BLaER1 treated with 17β-estradiol and CSF1 and Interleukin-3, amounts not matched to agents 10 nM and 100 nM (cell line): ENCODE measurements at regions not wholly inside any gene's neighbourhood (a gene's known extent, or its start where the extent isn't known, plus 50 kb on each side); places are given as distances from the start of the nearest gene placed in this dataset.

Experiments
- H3K27ac ChIP-seq, 11 experiments: shearing (Covaris generic); formaldehyde crosslinking; 2 replicates each; pipeline ENCODE4 v1.8.1; 2022
- H3K27me3 ChIP-seq, 11 experiments: shearing (Covaris generic); formaldehyde crosslinking; 2 replicates each; pipeline ENCODE4 v1.8.1; 2022
- H3K36me3 ChIP-seq, 11 experiments: shearing (Covaris generic); formaldehyde crosslinking; 2 replicates each; pipeline ENCODE4 v1.8.1; 2022
- H3K4me1 ChIP-seq, 10 experiments: shearing (Covaris generic); formaldehyde crosslinking; 2 replicates each; pipeline ENCODE4 v1.8.1; 2022
- H3K4me2 ChIP-seq, 11 experiments: shearing (Covaris generic); formaldehyde crosslinking; 2 replicates each; pipeline ENCODE4 v1.8.1; 2022
- H3K4me3 ChIP-seq, 10 experiments: shearing (Covaris generic); formaldehyde crosslinking; 2 replicates each; pipeline ENCODE4 v1.8.1; 2022
- H3K9ac ChIP-seq, 11 experiments: shearing (Covaris generic); formaldehyde crosslinking; 2 replicates each; pipeline ENCODE4 v1.8.1; 2022
- H3K9me3 ChIP-seq, 11 experiments: shearing (Covaris generic); formaldehyde crosslinking; replicated peaks in 1 of 11; 2 replicates each; pipeline ENCODE4 v1.8.1; 2022
- H4K20me1 ChIP-seq, 11 experiments: shearing (Covaris generic); formaldehyde crosslinking; 2 replicates each; pipeline ENCODE4 v1.8.1; 2022
- Cebpa-rat ChIP-seq, 11 experiments: shearing (Covaris generic); IDR thresholded peaks; 2 replicates each; pipeline ENCODE4 v1.8.1; 2022

- Histone ChIP-seq H3K4me1 (peaks cover 48 to 78% (median 78%) of the 10 kb centered on the region in 10 experiments), H3K36me3 (peaks cover 0 to 14% (median 13%) of the 10 kb centered on the region in 11 experiments; a peak in 9 of 22 replicates), H3K4me3 (no peak overlapping the region), H3K27ac (peak overlapping the region in 7 of 11 experiments; percentile 16 to 79 (median 73); a peak in 13 of 22 replicates), H4K20me1 (peaks cover 4 to 60% (median 50%) of the 10 kb centered on the region in 11 experiments; a peak in 20 of 22 replicates), H3K4me2 (peak overlapping the region in 10 of 11 experiments; percentile 33 to 98 (median 89); a peak in 18 of 22 replicates), H3K9me3 (peaks cover 13 to 18% (median 14%) of the 10 kb centered on the region in 11 experiments), H3K27me3 (peaks cover 0 to 41% (median 0%) of the 10 kb centered on the region in 11 experiments; a peak in 4 of 22 replicates), H3K9ac (peak overlapping the region in 5 of 11 experiments; percentile 8 to 74 (median 66); a peak in 6 of 22 replicates)
- TF ChIP-seq Cebpa-rat (IDR thresholded peaks at IDR 0.05): no peak
Measured at GRCh38 chr4:3361406-3361805, 68.6 kb downstream of the RGS12 start.

- Histone ChIP-seq H3K4me2 (peak overlapping the region; percentile 33 to 98 (median 91); a peak in 20 of 22 replicates), H3K4me3 (no peak overlapping the region; a peak in 1 of 20 replicates), H3K4me1 (peaks cover 53 to 83% (median 83%) of the 10 kb centered on the region in 10 experiments), H4K20me1 (peaks cover 4 to 65% (median 55%) of the 10 kb centered on the region in 11 experiments; a peak in 20 of 22 replicates), H3K27ac (peak overlapping the region in 7 of 11 experiments; percentile 56 to 79 (median 73); a peak in 14 of 22 replicates), H3K9me3 (peaks cover 8 to 14% (median 10%) of the 10 kb centered on the region in 11 experiments), H3K9ac (peak overlapping the region in 4 of 11 experiments; percentile 66 to 74 (median 72); a peak in 6 of 22 replicates), H3K27me3 (peaks cover 0 to 46% (median 0%) of the 10 kb centered on the region in 11 experiments; a peak in 4 of 22 replicates), H3K36me3 (peaks cover 0 to 10% (median 8%) of the 10 kb centered on the region in 11 experiments; a peak in 7 of 22 replicates)
- TF ChIP-seq Cebpa-rat (IDR thresholded peaks at IDR 0.05): no peak
Measured at GRCh38 chr4:3361896-3362295, 69.1 kb downstream of the RGS12 start.

- TF ChIP-seq Cebpa-rat (IDR thresholded peaks at IDR 0.05): no peak
- peak overlapping the region in 3 of 10 experiments; percentile 19 to 30 (median 19); a peak in 5 of 20 replicates for H3K4me3 ChIP-seq
- H4K20me1 ChIP-seq: peaks cover 7 to 73% (median 62%) of the 10 kb centered on the region in 11 experiments; a peak in 20 of 22 replicates
Measured at GRCh38 chr4:3362431-3363287, 69.8 kb downstream of the RGS12 start.

GRCh38 chr4:3363411-3364141 lies 70.8 kb downstream of the RGS12 start:
- H3K27ac ChIP-seq: peak overlapping the region in 9 of 11 experiments; percentile 32 to 79 (median 71); a peak in 18 of 22 replicates
- H3K36me3 ChIP-seq: no peaks in the 10 kb centered on the region
- H3K4me1 ChIP-seq: peaks cover 64 to 94% (median 93%) of the 10 kb centered on the region in 10 experiments
- H3K27me3 ChIP-seq: peaks cover 0 to 59% (median 0%) of the 10 kb centered on the region in 11 experiments; a peak in 4 of 22 replicates
- H3K9ac ChIP-seq: peak overlapping the region; percentile 26 to 74 (median 62); a peak in 20 of 22 replicates
- H3K4me3 ChIP-seq: peak overlapping the region in 9 of 10 experiments; percentile 10 to 37 (median 19); a peak in 13 of 20 replicates
- no peaks in the 10 kb centered on the region for H3K9me3 ChIP-seq
- TF ChIP-seq Cebpa-rat (IDR thresholded peaks at IDR 0.05): no peak
- peak overlapping the region; percentile 82 to 98 (median 91) for H3K4me2 ChIP-seq
- peaks cover 8 to 82% (median 71%) of the 10 kb centered on the region in 11 experiments; a peak in 20 of 22 replicates for H4K20me1 ChIP-seq

More at GRCh38 chr4:3362431-3363287, 69.8 kb downstream of the RGS12 start:
- Histone ChIP-seq H3K27me3 (peaks cover 0 to 54% (median 0%) of the 10 kb centered on the region in 11 experiments; a peak in 4 of 22 replicates), H3K9me3 (peaks cover under 1 to 7% (median 2%) of the 10 kb centered on the region in 11 experiments; a peak in 21 of 22 replicates), H3K36me3 (peaks cover 0 to 2% (median under 1%) of the 10 kb centered on the region in 11 experiments; a peak in 4 of 22 replicates), H3K4me1 (peaks cover 60 to 91% (median 91%) of the 10 kb centered on the region in 10 experiments), H3K9ac (peak overlapping the region in 10 of 11 experiments; percentile 26 to 74 (median 64); a peak in 14 of 22 replicates), H3K4me2 (peak overlapping the region; percentile 82 to 98 (median 91)), H3K27ac (peak overlapping the region in 7 of 11 experiments; percentile 70 to 79 (median 73); a peak in 14 of 22 replicates)

GRCh38 chr4:3364199-3364598 lies 71.4 kb downstream of the RGS12 start:
- H3K9me3 ChIP-seq: no peaks in the 10 kb centered on the region
- peaks cover 8 to 88% (median 78%) of the 10 kb centered on the region in 11 experiments; a peak in 20 of 22 replicates for H4K20me1 ChIP-seq
- H3K27ac ChIP-seq: peak overlapping the region in 7 of 11 experiments; percentile 3 to 79 (median 73); a peak in 12 of 22 replicates
- H3K4me2 ChIP-seq: peak overlapping the region; percentile 82 to 98 (median 91)
- no peaks in the 10 kb centered on the region for H3K36me3 ChIP-seq
- peaks cover 69 to 99% (median 99%) of the 10 kb centered on the region in 10 experiments for H3K4me1 ChIP-seq
- H3K4me3 ChIP-seq: peak overlapping the region in 1 of 10 experiments; percentile 25; a peak in 1 of 20 replicates
- TF ChIP-seq Cebpa-rat (IDR thresholded peaks at IDR 0.05): no peak
- H3K9ac ChIP-seq: peak overlapping the region in 5 of 11 experiments; percentile 65 to 74 (median 69); a peak in 11 of 22 replicates
- H3K27me3 ChIP-seq: peaks cover 0 to 63% (median 0%) of the 10 kb centered on the region in 11 experiments; a peak in 4 of 22 replicates

- peak overlapping the region in 5 of 11 experiments; percentile 65 to 74 (median 69); a peak in 11 of 22 replicates for H3K9ac ChIP-seq
- H3K9me3 ChIP-seq: no peaks in the 10 kb centered on the region
- TF ChIP-seq Cebpa-rat (IDR thresholded peaks at IDR 0.05): no peak
- H3K36me3 ChIP-seq: no peaks in the 10 kb centered on the region
- H3K4me3 ChIP-seq: peak overlapping the region in 1 of 10 experiments; percentile 25; a peak in 1 of 20 replicates
- peak overlapping the region in 7 of 11 experiments; percentile 3 to 79 (median 73); a peak in 12 of 22 replicates for H3K27ac ChIP-seq
- peaks cover 71 to 100% (median 100%) of the 10 kb centered on the region in 10 experiments for H3K4me1 ChIP-seq
- peaks cover 8 to 94% (median 83%) of the 10 kb centered on the region in 11 experiments; a peak in 20 of 22 replicates for H4K20me1 ChIP-seq
- peaks cover 0 to 63% (median 0%) of the 10 kb centered on the region in 11 experiments; a peak in 4 of 22 replicates for H3K27me3 ChIP-seq
- H3K4me2 ChIP-seq: peak overlapping the region; percentile 82 to 98 (median 91)
Measured at GRCh38 chr4:3364634-3365314, 72.0 kb downstream of the RGS12 start.

- Histone ChIP-seq H3K36me3 (no peaks in the 10 kb centered on the region), H3K4me2 (peak overlapping the region in 9 of 11 experiments; percentile 82 to 98 (median 91); a peak in 17 of 22 replicates), H3K27me3 (peaks cover 0 to 63% (median 0%) of the 10 kb centered on the region in 11 experiments; a peak in 4 of 22 replicates), H3K4me3 (no peak overlapping the region), H3K4me1 (peaks cover 72 to 100% (median 100%) of the 10 kb centered on the region in 10 experiments), H4K20me1 (peaks cover 8 to 99% (median 89%) of the 10 kb centered on the region in 11 experiments; a peak in 20 of 22 replicates), H3K9me3 (no peaks in the 10 kb centered on the region), H3K9ac (peak overlapping the region in 2 of 11 experiments; percentile 61 to 69; a peak in 3 of 22 replicates), H3K27ac (peak overlapping the region in 2 of 11 experiments; percentile 74 to 79; a peak in 1 of 22 replicates)
- no peak for TF ChIP-seq Cebpa-rat (IDR thresholded peaks at IDR 0.05)
Measured at GRCh38 chr4:3365326-3365725, 72.5 kb downstream of the RGS12 start.
